HG03175 (cell line): ENCODE measurements at regions not wholly inside any gene's neighbourhood (a gene's known extent, or its start where the extent isn't known, plus 50 kb on each side); places are given as distances from the start of the nearest gene placed in this dataset.

Source experiments
- ATAC-seq: cut with Tn5 transposase; IDR thresholded peaks from one replicate; pipeline ENCODE4 v1.9.1; 2021; ENCODE audit warnings: mild to moderate bottlenecking, moderate library complexity; ENCODE audit not compliant: unreplicated experiment

DNA sequence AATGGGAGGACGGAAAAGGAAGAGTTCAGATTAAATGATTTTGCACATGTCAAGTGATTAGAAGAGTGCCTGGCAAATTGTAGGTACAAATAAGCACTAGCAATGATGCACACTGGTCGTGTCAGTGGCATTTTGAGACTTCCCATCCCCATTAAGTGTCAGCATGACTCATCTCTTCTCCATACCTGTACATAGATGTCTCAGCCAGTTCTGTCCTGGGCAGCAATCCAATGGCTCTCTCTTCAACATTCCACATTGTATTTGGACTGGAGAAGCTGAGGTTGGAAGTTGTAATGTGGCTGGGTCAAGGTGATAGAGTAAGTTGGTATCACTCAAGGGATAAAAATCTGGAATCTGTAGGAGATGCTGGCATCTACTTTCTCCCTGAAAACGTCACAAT, 742.7 kb downstream of the VRK1 start:
- ATAC-seq: no peak

GRCh38 chr14:97543221-97543620, 746.0 kb downstream of the VRK1 start:
- ATAC-seq: no peak

- ATAC-seq: no peak
Observed at GRCh38 chr14:97543816-97544215, 746.6 kb downstream of the VRK1 start.

DNA sequence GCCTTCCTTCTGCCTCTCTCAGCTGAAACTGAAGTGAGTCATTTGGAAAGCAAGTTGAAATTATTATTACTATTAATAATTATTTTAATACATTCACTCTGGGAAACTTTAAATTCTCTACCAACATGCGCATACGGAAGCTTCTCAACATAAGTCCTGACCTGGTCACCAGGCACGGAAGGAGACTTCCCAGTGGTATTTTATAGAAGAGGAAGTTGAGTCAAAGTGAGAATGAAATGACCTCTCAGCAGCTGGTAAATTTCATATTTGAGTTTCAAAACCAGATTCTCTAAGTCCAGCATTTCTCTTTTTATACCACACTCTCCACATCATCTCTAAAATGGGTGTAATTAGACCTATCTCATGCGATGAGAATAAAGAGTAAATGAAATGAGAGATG, 747.4 kb downstream of the VRK1 start:
- ATAC-seq: no peak

- ATAC-seq: no peak
Observed at GRCh38 chr14:97546491-97547230, 749.5 kb downstream of the VRK1 start.

DNA sequence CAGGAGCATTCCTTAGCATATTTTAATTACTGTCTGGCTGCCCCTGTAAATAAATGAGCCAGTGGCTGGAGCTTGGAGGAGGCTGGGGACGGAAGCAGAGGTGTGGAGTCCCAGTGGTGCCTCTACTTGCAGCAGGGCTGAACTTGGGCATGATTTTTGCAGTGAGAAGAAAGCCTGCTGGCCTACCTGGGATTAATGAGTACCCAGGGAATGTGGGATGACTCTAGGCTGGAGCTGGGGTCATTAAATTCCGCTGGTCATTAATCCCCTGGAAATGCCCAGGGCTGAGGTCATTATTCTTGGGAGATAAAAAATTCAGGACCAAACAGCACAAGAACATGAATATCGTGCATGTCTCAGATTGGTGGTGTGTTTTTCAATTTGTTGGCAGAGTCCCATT, 753.3 kb downstream of the VRK1 start:
- no peak for ATAC-seq

DNA sequence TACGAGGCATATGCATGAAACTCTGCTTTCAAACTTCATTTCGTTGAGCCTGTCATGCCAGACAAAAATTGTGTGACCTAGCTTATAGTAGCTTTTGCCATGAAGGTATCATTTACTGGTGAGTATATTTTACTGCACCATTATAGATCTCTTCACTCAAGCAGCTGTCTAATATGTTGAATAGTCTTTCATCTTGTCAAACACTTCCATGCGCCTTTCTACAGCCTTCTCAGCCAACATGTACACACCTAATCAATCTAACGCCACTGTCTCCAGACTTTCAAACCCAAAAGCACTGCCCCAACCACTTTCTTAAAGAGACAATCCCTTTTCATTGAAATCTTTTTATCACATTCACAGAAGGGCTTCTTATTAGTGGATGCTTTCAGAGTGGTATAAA, 757.4 kb downstream of the VRK1 start:
- ATAC-seq: no peak

GRCh38 chr14:97564334-97564733, 767.2 kb downstream of the VRK1 start:
- no peak for ATAC-seq

- ATAC-seq: no peak
Observed at GRCh38 chr14:97571201-97571600, 774.0 kb downstream of the VRK1 start.

- ATAC-seq: no peak
Observed at GRCh38 chr14:97571866-97572555, 774.8 kb downstream of the VRK1 start.

- ATAC-seq: no peak
Observed at GRCh38 chr14:97572583-97573458, 775.6 kb downstream of the VRK1 start.

- no peak for ATAC-seq
Observed at GRCh38 chr14:97575677-97576076, 778.5 kb downstream of the VRK1 start.

DNA sequence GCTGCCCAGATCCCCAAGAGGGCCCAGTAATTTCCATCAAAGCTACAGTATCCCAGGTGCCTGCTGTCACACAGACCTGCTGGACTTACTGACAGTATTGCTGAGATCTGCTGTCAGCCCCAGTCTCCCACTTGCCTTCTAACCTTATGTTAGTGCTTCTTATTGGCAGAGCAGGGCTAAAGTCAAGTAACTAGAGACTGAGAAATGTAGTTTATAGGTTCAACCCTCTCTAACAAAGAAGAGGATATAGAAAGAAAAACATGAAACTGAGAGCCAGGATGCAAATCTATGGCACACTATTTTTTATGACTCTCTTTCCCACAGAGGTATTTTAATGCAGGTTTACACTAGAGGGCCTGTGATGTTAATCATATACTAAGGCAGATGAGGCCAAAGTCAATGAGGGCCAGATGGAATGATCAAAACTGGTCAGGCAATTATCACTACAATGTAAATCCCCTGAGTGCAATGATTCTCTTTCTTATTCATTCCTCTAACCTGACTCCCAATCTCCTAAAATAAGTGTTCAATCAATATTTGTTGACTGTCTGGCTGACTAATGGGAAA, 781.9 kb downstream of the VRK1 start:
- ATAC-seq: no peak

GRCh38 chr14:97581016-97581415, 783.8 kb downstream of the VRK1 start:
- ATAC-seq: no peak

GRCh38 chr14:97582022-97582421, 784.8 kb downstream of the VRK1 start:
- no peak for ATAC-seq

DNA sequence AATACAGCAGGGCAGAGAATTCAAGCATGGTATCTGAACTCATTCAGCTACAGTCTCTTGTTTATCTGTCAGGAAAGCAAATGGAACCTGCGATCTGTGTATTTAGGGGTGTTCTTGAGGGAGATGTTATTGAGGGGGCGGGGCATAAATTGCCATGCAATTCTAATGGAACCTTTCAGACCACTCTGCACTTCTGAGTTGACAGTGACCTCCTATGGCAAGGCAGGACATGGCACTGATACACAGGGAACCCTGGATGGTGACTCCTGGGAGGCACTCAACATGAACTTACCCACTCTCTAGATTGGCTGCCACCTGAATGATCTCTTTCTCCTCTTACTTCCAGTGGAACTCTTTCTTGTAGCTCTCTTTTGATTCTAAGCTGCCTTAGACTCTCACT, 787.3 kb downstream of the VRK1 start:
- ATAC-seq: no peak

GRCh38 chr14:97592341-97592980, 795.3 kb downstream of the VRK1 start:
- no peak for ATAC-seq

- ATAC-seq: no peak
Observed at GRCh38 chr14:97594306-97594705, 797.1 kb downstream of the VRK1 start.

- ATAC-seq: no peak
Observed at GRCh38 chr14:97602438-97603117, 805.4 kb downstream of the VRK1 start.

- ATAC-seq: no peak
Observed at GRCh38 chr14:97603201-97603600, 806.0 kb downstream of the VRK1 start.
